HG02973 (cell line): ENCODE measurements at regions not wholly inside any gene's neighbourhood (a gene's known extent, or its start where the extent isn't known, plus 50 kb on each side); places are given as distances from the start of the nearest gene placed in this dataset.

Experiments
- ATAC-seq: cut with Tn5 transposase; IDR thresholded peaks from one replicate; pipeline ENCODE4 v1.9.1; 2021; ENCODE audit warnings: moderate library complexity; ENCODE audit not compliant: unreplicated experiment

DNA sequence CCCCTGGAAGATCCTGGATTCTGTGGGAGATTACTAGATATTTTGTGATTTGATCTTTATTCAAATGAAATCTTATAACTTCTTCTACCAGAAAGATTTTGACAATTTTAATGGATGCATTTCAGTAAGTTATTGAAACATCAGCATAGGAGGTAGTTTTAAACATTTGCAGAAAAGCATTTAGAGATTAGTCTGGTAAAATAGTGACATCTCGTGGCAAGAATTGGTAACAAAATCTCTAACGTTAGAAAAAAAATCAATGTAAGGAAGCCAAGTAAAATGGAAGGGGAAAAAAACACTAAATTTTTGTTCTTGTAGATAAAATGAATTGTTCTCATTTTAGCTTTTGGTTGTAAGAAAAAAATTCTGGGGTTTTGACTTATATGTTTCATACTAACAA lies 73.3 kb downstream of the TASL start:
- no peak for ATAC-seq

DNA sequence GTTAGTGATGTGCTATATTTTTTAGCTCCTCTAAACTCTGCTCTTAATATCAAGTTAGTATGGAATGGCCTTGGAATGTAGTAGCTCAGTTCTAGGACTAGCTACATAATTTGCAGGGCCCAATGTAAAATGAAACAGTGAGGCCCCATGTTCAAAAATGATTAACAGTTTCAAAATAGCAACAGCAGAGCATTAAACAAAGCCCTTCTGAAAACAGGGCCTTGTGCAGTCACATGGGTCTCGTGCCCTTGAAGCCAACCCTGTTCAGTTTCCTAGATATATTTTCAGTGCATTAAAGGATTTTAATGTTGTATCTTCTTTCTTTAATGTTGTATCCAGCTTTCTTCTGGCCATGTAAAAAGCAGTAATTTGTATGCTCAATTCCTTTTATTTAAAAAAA lies 82.1 kb downstream of the TASL start:
- no peak for ATAC-seq

DNA sequence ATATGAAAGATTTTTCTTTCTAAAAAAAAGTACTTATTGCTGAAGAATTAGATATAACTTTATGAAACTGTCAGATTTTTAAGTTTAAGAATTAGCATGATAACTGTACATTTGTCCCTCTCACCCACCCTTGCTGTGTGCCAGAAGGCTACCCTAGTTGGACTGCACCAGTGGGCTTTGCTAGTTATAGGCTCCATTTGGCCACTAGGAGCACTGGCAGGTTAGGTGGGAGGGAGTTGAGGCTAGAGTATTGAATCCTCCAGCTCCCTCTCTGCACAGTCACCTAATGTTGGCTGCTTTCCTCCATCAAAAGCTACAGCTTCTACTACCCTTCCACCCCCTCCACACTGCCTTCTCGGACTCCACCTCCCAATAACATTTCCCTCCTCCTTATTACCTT lies 84.2 kb downstream of the TASL start:
- no peak for ATAC-seq

DNA sequence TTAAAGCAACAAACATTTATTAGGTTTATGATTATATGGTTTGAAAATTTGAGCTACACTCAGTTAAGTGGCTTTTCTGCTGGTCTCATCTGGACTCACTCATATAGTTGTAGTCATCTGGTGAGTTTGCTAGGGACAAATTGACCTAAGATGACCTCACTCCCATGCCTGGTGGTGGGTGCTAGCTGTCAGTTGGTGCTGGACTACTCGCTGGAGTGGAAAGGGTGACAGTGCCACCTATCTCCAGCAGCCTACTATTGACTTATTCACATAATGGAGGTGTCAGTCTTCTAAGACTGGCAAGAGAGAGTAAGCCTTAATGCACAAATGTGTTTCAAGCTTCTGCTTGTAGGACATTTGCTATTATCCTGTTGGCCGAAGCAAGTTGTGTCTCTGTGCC lies 88.2 kb downstream of the TASL start:
- no peak for ATAC-seq

DNA sequence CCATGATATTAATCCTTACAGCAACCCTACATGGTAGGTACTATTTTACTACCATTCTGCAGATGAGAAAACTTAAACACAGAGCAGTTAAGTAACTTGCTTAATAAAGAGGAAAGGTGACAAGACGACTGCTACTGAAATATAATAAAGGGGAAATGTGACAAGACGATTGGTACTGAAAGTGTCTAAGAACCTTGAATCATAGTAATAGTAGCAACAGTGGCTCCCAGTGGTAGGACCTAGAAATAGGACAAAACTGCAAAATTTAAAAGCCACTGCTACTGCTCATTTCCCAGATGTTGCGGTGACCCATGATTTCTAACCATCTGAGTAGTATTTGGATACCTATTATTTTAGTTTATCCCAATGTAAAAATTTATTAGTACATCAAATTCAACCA lies 89.5 kb downstream of the TASL start:
- peak; percentile 92 for ATAC-seq

DNA sequence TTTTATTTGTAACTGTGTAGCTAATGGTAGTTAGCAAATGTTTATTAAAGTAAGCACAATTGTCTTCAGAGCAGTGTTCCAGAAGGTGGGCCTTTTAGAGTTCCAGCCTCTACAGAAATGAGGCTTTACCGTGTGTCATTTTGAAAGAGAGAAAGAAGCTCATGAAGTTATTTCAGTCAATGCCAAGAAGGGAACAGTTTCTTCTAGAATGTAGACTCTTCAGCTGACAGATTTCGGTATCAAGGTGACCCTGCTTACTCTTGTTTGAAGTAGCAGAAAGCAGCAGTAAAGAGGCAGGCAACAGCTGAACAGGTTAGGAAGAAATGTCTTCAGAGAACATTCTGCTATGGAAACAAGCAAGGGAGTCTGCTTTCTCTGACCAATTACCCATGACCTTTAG lies 93.6 kb downstream of the TASL start:
- ATAC-seq = peak; percentile 62

DNA sequence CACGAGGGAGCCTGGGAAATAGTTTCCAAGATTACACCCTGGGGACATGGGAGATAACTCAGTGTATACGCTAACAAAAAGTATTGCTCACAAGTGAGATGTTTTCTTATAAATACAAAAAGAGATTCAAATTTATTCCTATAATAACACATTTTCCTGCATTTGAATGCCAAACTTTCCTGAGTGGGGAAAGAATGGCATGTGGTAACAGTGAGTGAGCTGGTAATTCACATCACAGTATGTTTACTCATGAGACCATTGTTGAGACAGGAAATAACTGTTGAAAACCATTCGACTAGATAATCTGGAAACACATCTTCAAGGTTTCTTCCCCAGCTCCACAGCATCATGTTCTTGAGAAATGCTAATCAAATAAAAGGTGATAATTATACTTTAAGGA lies 109.1 kb downstream of the TASL start:
- ATAC-seq = no peak
